B cell (primary cell): ENCODE measurements at regions not wholly inside any gene's neighbourhood (a gene's known extent, or its start where the extent isn't known, plus 50 kb on each side); places are given as distances from the start of the nearest gene placed in this dataset.

Experiments
- ATAC-seq: fragments of 200-7000 bp; cut with Tn5 transposase; one replicate; pipeline ENCODE4 v1.10.0; 2021; ENCODE audit warnings: low read depth, mild to moderate bottlenecking, moderate number of reproducible peaks, moderate library complexity
- CTCF ChIA-PET: fragments of 350-600 bp; sonication (Branson Sonifier 250); formaldehyde crosslinking; loops from one replicate; lab custom pipeline; 2021; ENCODE audit warnings: antibody characterized with exemption, inconsistent platforms; lab: Charles Lee
- POLR2A ChIA-PET: fragments of 350-600 bp; sonication (Branson Sonifier 250); formaldehyde crosslinking; loops from one replicate; lab custom pipeline; 2021; ENCODE audit warnings: antibody characterized with exemption; lab: Charles Lee
- DNase-seq: peaks from one replicate; pipeline ENCODE4 v3.0.0; 2013
- H2AFZ ChIP-seq: 2 replicates; pipeline ENCODE4 v1.6.1; 2012; ENCODE audit warnings: mild to moderate bottlenecking, low read depth, low read length; ENCODE audit not compliant: insufficient read depth, poor library complexity, severe bottlenecking
- H3K27ac ChIP-seq, 2 donors: 1 replicate in 1 of 2; 2 replicates in 1 of 2; pipeline ENCODE4 v1.5.1; 2012 to 2013; ENCODE audit warnings: low read length in 2 of 2, mild to moderate bottlenecking in 2 of 2, moderate library complexity in 1 of 2
- H3K27me3 ChIP-seq, 4 experiments: fragments of 200-600 bp in 1 of 4; sonication (generic) in 1 of 4; replicated peaks in 1 of 4; 1 replicate in 2 of 4; 2 replicates in 2 of 4; pipeline versions ENCODE4 v1.6.1 to v1.7.0; 2013 to 2016; ENCODE audit warnings: low read length in 3 of 4, mild to moderate bottlenecking in 2 of 4, mixed read lengths in 1 of 4, moderate library complexity in 1 of 4; ENCODE audit not compliant: insufficient read depth in 4 of 4, control insufficient read depth in 3 of 4; ENCODE audit errors: control extremely low read depth in 1 of 4
- H3K36me3 ChIP-seq, 2 experiments: replicated peaks in 1 of 2; 1 replicate in 1 of 2; 2 replicates in 1 of 2; pipeline versions ENCODE4 v1.6.1 to v1.7.1; 2013; ENCODE audit warnings: low read length in 1 of 2; ENCODE audit not compliant: insufficient read depth in 2 of 2, control insufficient read depth in 1 of 2; ENCODE audit errors: control extremely low read depth in 1 of 2, extremely low read depth in 1 of 2
- H3K4me1 ChIP-seq, 2 donors: fragments of 200-600 bp in 1 of 2; sonication (generic) in 1 of 2; 1 replicate in 1 of 2; 2 replicates in 1 of 2; pipeline versions ENCODE4 v1.5.1 to v1.6.1; 2013 to 2017; ENCODE audit warnings: low read length in 2 of 2; ENCODE audit not compliant: control insufficient read depth in 2 of 2, insufficient read depth in 2 of 2
- H3K4me2 ChIP-seq: replicated peaks from 2 replicates; pipeline ENCODE3; 2012; ENCODE audit warnings: mild to moderate bottlenecking, low read depth, low read length; ENCODE audit not compliant: poor library complexity, severe bottlenecking
- H3K4me3 ChIP-seq, 5 experiments: fragments of 200-600 bp in 1 of 5; sonication (generic) in 1 of 5; 1 replicate in 3 of 5; 2 replicates in 2 of 5; pipeline versions ENCODE4 v1.5.1 to v1.7.0; 2011 to 2016; ENCODE audit warnings: low read length in 4 of 5, mild to moderate bottlenecking in 4 of 5, low read depth in 2 of 5, control low read depth in 1 of 5, moderate library complexity in 1 of 5; ENCODE audit not compliant: insufficient read depth in 1 of 5; ENCODE audit errors: control extremely low read depth in 1 of 5, extremely low read depth in 1 of 5
- H3K79me2 ChIP-seq: fragments of 200-600 bp; sonication (generic); one replicate; pipeline ENCODE4 v1.6.0; 2016; ENCODE audit warnings: low read length; ENCODE audit not compliant: control insufficient read depth, insufficient read depth
- H3K9ac ChIP-seq: fragments of 200-600 bp; sonication (generic); 2 replicates; pipeline ENCODE4 v1.6.1; 2017; ENCODE audit warnings: mild to moderate bottlenecking, low read length, moderate library complexity
- H3K9me3 ChIP-seq, 3 donors: one replicate each; pipeline versions ENCODE4 v1.6.1 to v1.7.1; 2013; ENCODE audit warnings: low read length in 2 of 3; ENCODE audit not compliant: control insufficient read depth in 2 of 3, insufficient read depth in 1 of 3; ENCODE audit errors: control extremely low read depth in 1 of 3
- H4K20me1 ChIP-seq: 2 replicates; pipeline ENCODE4 v1.6.0; 2012; ENCODE audit warnings: mild to moderate bottlenecking, low read length; ENCODE audit not compliant: insufficient read depth, control insufficient read depth, poor library complexity, severe bottlenecking
- H3K27ac Mint-ChIP-seq: one replicate; pipeline ENCODE4 v1.8.0; 2021; ENCODE audit warnings: mixed read lengths
- H3K27me3 Mint-ChIP-seq: one replicate; pipeline ENCODE4 v1.8.0; 2021; ENCODE audit warnings: mixed read lengths
- H3K4me1 Mint-ChIP-seq: one replicate; pipeline ENCODE4 v1.8.0; 2021; ENCODE audit warnings: mixed read lengths
- H3K4me3 Mint-ChIP-seq: one replicate; pipeline ENCODE4 v1.8.0; 2021; ENCODE audit warnings: mixed read lengths
- H3K9me3 Mint-ChIP-seq: one replicate; pipeline ENCODE4 v1.8.0; 2022; ENCODE audit warnings: mixed read lengths; ENCODE audit not compliant: insufficient read depth
- EZH2 ChIP-seq: IDR thresholded peaks from 2 replicates; pipeline ENCODE4 v1.6.1; 2012; ENCODE audit warnings: borderline replicate concordance, low read depth, mild to moderate bottlenecking, moderate library complexity, low read length; ENCODE audit not compliant: insufficient read depth, poor library complexity, severe bottlenecking
- WGBS: methylation state at CpG from one replicate; pipeline ENCODE4 v1.1.5; 2013; ENCODE audit warnings: missing lambda C conversion rate; ENCODE audit not compliant: insufficient coverage; 5-methylcytosine and 5-hydroxymethylcytosine counted together
- intact Hi-C: fragments of 100-400 bp; cut with micrococcal nuclease; formaldehyde crosslinking; loops from one replicate; pipeline ENCODE4 v1.10.0; 2022
- TF ChIP-seq, protein P1 (sequence below): fragments of 200-600 bp; IDR thresholded peaks from one replicate; pipeline ENCODE4 v1.8.0; 2022; ENCODE audit warnings: antibody characterized with exemption, mild to moderate bottlenecking

GRCh38 chr18:77444385-77444784 is 194.7 kb downstream of the GALR1 start:
- Histone ChIP-seq H3K4me3 (no peak overlapping the region), H3K79me2 (no peaks in the 10 kb centered on the region), H2AFZ (no peak overlapping the region), H3K9ac (no peak overlapping the region), H3K27me3 (peaks cover 0 to 2% (median 0%) of the 10 kb centered on the region in 4 experiments), H3K27ac (no peak overlapping the region), H4K20me1 (no peaks in the 10 kb centered on the region), H3K36me3 (no peaks in the 10 kb centered on the region), H3K9me3 (peaks cover 0 to 6% (median 0%) of the 10 kb centered on the region in 3 donors), H3K4me1 (no peaks in the 10 kb centered on the region), H3K4me2 (no peak overlapping the region)
- CTCF ChIA-PET = no interaction called here
- intact Hi-C loops = no loop called here
- no peak for TF ChIP-seq EZH2
- TF ChIP-seq, protein P1, sequence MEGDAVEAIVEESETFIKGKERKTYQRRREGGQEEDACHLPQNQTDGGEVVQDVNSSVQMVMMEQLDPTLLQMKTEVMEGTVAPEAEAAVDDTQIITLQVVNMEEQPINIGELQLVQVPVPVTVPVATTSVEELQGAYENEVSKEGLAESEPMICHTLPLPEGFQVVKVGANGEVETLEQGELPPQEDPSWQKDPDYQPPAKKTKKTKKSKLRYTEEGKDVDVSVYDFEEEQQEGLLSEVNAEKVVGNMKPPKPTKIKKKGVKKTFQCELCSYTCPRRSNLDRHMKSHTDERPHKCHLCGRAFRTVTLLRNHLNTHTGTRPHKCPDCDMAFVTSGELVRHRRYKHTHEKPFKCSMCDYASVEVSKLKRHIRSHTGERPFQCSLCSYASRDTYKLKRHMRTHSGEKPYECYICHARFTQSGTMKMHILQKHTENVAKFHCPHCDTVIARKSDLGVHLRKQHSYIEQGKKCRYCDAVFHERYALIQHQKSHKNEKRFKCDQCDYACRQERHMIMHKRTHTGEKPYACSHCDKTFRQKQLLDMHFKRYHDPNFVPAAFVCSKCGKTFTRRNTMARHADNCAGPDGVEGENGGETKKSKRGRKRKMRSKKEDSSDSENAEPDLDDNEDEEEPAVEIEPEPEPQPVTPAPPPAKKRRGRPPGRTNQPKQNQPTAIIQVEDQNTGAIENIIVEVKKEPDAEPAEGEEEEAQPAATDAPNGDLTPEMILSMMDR = no peak
- Mint-ChIP-seq H3K4me1 (no peaks in the 10 kb centered on the region), H3K4me3 (no peak overlapping the region), H3K9me3 (peaks cover 3% of the 10 kb centered on the region), H3K27ac (no peak overlapping the region), H3K27me3 (peaks cover 16% of the 10 kb centered on the region)
- ATAC-seq (no peak), DNase-seq (no peak)
- POLR2A ChIA-PET = no interaction called here
- WGBS = 95% methylated on average over 8 of the region's 10 CpGs

DNA sequence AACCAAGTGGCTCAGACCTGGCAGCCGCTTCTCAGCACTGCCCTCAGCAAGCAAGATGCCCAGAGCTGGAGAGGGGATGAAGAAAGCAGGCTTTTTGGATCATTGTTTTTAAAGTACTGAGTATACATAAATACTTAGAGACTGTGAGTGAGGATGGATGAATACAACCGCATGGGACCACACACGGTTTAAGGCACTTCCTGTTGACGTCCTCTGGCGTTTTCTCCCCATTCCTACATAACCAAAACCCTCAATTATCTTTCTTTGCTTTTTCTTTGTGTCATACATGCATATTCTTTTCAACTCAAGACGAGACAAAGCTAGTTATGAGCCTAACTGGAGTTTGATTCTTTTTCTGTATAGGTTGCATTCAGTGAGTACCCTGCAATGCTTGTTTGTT is 198.4 kb downstream of the GALR1 start:
- H3K27ac ChIP-seq = no peak overlapping the region
- Mint-ChIP-seq H3K4me1 (no peaks in the 10 kb centered on the region), H3K27ac (no peak overlapping the region), H3K9me3 (no peaks in the 10 kb centered on the region), H3K27me3 (peaks cover 14% of the 10 kb centered on the region), H3K4me3 (no peak overlapping the region)
- H3K4me2 ChIP-seq = no peak overlapping the region
- ATAC-seq (no peak), DNase-seq (no peak)
- no peak overlapping the region for H2AFZ ChIP-seq
- H3K27me3 ChIP-seq = no peaks in the 10 kb centered on the region
- ChIA-PET CTCF (no interaction called here), POLR2A (no interaction called here)
- WGBS = no CpG with 5 or more reads among the region's 6 CpGs
- H3K4me3 ChIP-seq = no peak overlapping the region
- H3K9ac ChIP-seq = no peak overlapping the region
- no peak for TF ChIP-seq EZH2
- TF ChIP-seq, protein P1 = no peak
- no peaks in the 10 kb centered on the region for H3K36me3 ChIP-seq
- no peaks in the 10 kb centered on the region for H3K9me3 ChIP-seq
- no peaks in the 10 kb centered on the region for H4K20me1 ChIP-seq
- intact Hi-C loops = no loop called here
- H3K4me1 ChIP-seq = no peaks in the 10 kb centered on the region
- H3K79me2 ChIP-seq = no peaks in the 10 kb centered on the region
